ENCODE measurements at regions not wholly inside any gene's neighbourhood (a gene's known extent, or its start where the extent isn't known, plus 50 kb on each side); places are given as distances from the start of the nearest gene placed in this dataset.

DNA sequence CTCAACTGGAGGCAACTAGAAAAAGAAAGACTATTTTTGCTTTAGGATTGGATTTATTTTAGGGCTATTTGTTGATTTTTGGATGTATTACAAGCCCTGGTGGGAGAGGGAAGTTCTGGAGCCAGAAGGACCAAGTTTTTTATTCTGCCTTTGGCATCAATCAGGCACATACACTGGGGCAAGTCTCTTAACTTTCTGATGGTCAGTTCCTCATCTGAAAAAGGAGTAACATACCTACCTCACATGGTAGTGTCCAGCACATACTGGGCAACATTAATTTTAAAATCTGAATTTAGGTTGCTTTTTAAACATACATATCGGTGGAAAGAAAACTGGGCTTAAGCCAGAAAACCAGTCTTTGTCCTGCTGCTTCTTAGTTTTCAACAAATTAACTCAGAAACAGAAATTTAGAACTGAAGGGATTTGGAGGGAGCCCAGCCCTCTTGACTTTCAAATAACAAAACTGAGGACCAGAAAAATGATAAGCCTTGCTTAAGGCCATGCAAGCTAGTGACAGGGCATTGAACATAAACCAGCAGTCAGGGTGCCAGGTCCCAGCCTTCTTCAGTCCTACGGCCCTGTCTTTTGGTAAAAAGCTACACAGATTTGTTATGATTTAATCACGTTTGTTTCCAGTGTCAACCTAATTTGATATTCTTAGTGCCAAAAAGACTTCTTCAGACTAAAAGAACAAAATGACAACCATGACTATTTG is 90.2 kb upstream of the SLC38A2 start:
- Histone ChIP-seq H4K20me1 (ENCODE audit: insufficient read depth) (no peaks in the 10 kb centered on the region), H3K27me3 (ENCODE audit: insufficient read depth, low read depth, low read length) (no peaks in the 10 kb centered on the region), H3K36me3 (ENCODE audit: insufficient read depth, low read length) (no peaks in the 10 kb centered on the region), H3K27ac (ENCODE audit: low read length) (no peak overlapping the region), H3K9me2 (ENCODE audit: insufficient read depth, low read length) (no peaks in the 10 kb centered on the region), H3F3A (ENCODE audit: insufficient read depth, low read length, poor library complexity, severe bottlenecking) (no peaks in the 10 kb centered on the region), H3K9ac (ENCODE audit: low read length) (no peak overlapping the region), H3K79me2 (replicated peaks; ENCODE audit: insufficient read depth, low read length) (no peaks in the 10 kb centered on the region), H3K4me3 (ENCODE audit: low read length) (no peak overlapping the region), H3K9me3 (ENCODE audit: low read length) (no peaks in the 10 kb centered on the region), H3K4me2 (ENCODE audit: low read length) (no peak overlapping the region), H2AFZ (ENCODE audit: low read depth, low read length) (no peak overlapping the region)
- TF ChIP-seq MXI1 (conservative IDR thresholded peaks at IDR 0.05; ENCODE audit: poor library complexity, severe bottlenecking) (no peak), POLR2AphosphoS5 (IDR thresholded peaks at IDR 0.05) (no peak), EZH2 (IDR thresholded peaks at IDR 0.05; ENCODE audit: borderline replicate concordance, insufficient read depth, low read length, poor library complexity, severe bottlenecking) (no peak), RAD21 (conservative IDR thresholded peaks at IDR 0.05) (no peak), SMC3 (conservative IDR thresholded peaks at IDR 0.05; ENCODE audit: poor library complexity) (no peak), TAF1 (IDR thresholded peaks at IDR 0.05; ENCODE audit: low read depth) (no peak)
- TF ChIP-seq, protein P1, sequence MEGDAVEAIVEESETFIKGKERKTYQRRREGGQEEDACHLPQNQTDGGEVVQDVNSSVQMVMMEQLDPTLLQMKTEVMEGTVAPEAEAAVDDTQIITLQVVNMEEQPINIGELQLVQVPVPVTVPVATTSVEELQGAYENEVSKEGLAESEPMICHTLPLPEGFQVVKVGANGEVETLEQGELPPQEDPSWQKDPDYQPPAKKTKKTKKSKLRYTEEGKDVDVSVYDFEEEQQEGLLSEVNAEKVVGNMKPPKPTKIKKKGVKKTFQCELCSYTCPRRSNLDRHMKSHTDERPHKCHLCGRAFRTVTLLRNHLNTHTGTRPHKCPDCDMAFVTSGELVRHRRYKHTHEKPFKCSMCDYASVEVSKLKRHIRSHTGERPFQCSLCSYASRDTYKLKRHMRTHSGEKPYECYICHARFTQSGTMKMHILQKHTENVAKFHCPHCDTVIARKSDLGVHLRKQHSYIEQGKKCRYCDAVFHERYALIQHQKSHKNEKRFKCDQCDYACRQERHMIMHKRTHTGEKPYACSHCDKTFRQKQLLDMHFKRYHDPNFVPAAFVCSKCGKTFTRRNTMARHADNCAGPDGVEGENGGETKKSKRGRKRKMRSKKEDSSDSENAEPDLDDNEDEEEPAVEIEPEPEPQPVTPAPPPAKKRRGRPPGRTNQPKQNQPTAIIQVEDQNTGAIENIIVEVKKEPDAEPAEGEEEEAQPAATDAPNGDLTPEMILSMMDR (IDR thresholded peaks at IDR 0.05; ENCODE audit: poor library complexity, severe bottlenecking): no peak
- TF ChIP-seq, protein P2, sequence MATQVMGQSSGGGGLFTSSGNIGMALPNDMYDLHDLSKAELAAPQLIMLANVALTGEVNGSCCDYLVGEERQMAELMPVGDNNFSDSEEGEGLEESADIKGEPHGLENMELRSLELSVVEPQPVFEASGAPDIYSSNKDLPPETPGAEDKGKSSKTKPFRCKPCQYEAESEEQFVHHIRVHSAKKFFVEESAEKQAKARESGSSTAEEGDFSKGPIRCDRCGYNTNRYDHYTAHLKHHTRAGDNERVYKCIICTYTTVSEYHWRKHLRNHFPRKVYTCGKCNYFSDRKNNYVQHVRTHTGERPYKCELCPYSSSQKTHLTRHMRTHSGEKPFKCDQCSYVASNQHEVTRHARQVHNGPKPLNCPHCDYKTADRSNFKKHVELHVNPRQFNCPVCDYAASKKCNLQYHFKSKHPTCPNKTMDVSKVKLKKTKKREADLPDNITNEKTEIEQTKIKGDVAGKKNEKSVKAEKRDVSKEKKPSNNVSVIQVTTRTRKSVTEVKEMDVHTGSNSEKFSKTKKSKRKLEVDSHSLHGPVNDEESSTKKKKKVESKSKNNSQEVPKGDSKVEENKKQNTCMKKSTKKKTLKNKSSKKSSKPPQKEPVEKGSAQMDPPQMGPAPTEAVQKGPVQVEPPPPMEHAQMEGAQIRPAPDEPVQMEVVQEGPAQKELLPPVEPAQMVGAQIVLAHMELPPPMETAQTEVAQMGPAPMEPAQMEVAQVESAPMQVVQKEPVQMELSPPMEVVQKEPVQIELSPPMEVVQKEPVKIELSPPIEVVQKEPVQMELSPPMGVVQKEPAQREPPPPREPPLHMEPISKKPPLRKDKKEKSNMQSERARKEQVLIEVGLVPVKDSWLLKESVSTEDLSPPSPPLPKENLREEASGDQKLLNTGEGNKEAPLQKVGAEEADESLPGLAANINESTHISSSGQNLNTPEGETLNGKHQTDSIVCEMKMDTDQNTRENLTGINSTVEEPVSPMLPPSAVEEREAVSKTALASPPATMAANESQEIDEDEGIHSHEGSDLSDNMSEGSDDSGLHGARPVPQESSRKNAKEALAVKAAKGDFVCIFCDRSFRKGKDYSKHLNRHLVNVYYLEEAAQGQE (IDR thresholded peaks at IDR 0.05; ENCODE audit: borderline replicate concordance): no peak

DNA sequence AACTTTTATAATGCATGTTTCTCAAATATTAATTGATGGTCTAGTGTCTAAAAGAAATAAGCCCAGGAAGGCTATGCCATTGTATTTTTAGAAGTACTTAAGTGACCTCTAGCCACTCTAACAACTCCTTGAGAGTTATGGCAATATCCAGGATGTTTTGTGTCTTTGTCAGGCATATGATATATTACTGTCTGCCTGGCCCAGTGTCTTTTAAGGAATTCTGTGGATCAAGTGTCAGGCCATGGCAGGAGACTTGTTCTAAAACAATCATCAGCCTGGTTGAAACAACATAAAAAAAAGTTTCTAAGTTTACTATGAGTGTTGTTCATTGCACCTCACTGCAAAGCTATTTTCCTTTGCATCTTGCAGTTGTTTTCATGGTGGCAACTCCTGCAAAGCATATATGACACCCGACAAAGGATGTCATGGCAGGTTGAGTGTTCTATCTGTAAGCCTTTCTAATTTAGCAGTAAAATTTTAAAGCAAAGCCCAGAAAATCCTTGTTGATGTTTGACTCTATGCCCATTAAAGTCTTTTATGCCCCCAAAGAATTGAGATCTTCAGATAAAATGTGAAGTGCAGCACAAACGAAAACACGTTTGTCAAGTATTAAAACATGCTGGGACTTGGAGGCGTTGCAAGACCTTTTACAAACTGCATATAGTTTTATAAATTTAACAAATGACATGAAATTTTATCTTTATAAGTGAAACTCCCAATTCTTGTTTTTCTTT is 89.5 kb upstream of the SLC38A2 start:
- H3K9me2 ChIP-seq (ENCODE audit: insufficient read depth, low read length): no peaks in the 10 kb centered on the region
- no peak overlapping the region for H3K4me2 ChIP-seq (ENCODE audit: low read length)
- no peak overlapping the region for H3K4me3 ChIP-seq (ENCODE audit: low read length)
- no peaks in the 10 kb centered on the region for H3K27me3 ChIP-seq (ENCODE audit: insufficient read depth, low read depth, low read length)
- H3K36me3 ChIP-seq (ENCODE audit: insufficient read depth, low read length): no peaks in the 10 kb centered on the region
- no peaks in the 10 kb centered on the region for H4K20me1 ChIP-seq (ENCODE audit: insufficient read depth)
- no peak overlapping the region for H2AFZ ChIP-seq (ENCODE audit: low read depth, low read length)
- TF ChIP-seq RAD21 (conservative IDR thresholded peaks at IDR 0.05) (no peak), TAF1 (IDR thresholded peaks at IDR 0.05; ENCODE audit: low read depth) (no peak), EP300 (conservative IDR thresholded peaks at IDR 0.05; ENCODE audit: poor library complexity, severe bottlenecking) (no peak), SMC3 (conservative IDR thresholded peaks at IDR 0.05; ENCODE audit: poor library complexity) (no peak), MXI1 (conservative IDR thresholded peaks at IDR 0.05; ENCODE audit: poor library complexity, severe bottlenecking) (no peak), POLR2AphosphoS5 (IDR thresholded peaks at IDR 0.05) (no peak), EZH2 (IDR thresholded peaks at IDR 0.05; ENCODE audit: borderline replicate concordance, insufficient read depth, low read length, poor library complexity, severe bottlenecking) (no peak)
- TF ChIP-seq, protein P2 (IDR thresholded peaks at IDR 0.05; ENCODE audit: borderline replicate concordance): no peak
- TF ChIP-seq, protein P1 (IDR thresholded peaks at IDR 0.05; ENCODE audit: poor library complexity, severe bottlenecking): no peak
- no peaks in the 10 kb centered on the region for H3K9me3 ChIP-seq (ENCODE audit: low read length)
- no peak overlapping the region for H3K27ac ChIP-seq (ENCODE audit: low read length)
- no peak overlapping the region for H3K9ac ChIP-seq (ENCODE audit: low read length)
- no peaks in the 10 kb centered on the region for H3K79me2 ChIP-seq (replicated peaks; ENCODE audit: insufficient read depth, low read length)
- H3F3A ChIP-seq (ENCODE audit: insufficient read depth, low read length, poor library complexity, severe bottlenecking): no peaks in the 10 kb centered on the region
